SK-N-SH (cell line): ENCODE measurements at regions not wholly inside any gene's neighbourhood (a gene's known extent, or its start where the extent isn't known, plus 50 kb on each side); places are given as distances from the start of the nearest gene placed in this dataset.

Source experiments
- CTCF ChIA-PET: fragments of 300-600, 350-600 bp; formaldehyde crosslinking; extraction: SDS; loops from one replicate; lab custom pipeline; 2021; lab: Yijun Ruan, JAX
- POLR2A ChIA-PET: fragments of 350-600 bp; sonication (Branson Sonifier 250); formaldehyde crosslinking; extraction: SDS; loops from one replicate; lab custom pipeline; 2020; ENCODE audit warnings: antibody characterized with exemption, inconsistent platforms; lab: Yijun Ruan, JAX
- DNase-seq: peaks from one replicate; pipeline ENCODE4 v3.0.0; 2012
- H2AFZ ChIP-seq: fragments of 200-600 bp; sonication (generic); 2 replicates; pipeline ENCODE4 v1.8.1; 2016; ENCODE audit warnings: antibody characterized with exemption, mild to moderate bottlenecking, low read depth
- H3F3A ChIP-seq: fragments of 200-600 bp; sonication (generic); replicated peaks from 2 replicates; pipeline ENCODE3; 2016; ENCODE audit warnings: antibody characterized with exemption, mild to moderate bottlenecking; ENCODE audit not compliant: insufficient read depth
- H3K27ac ChIP-seq, 2 experiments: fragments of 200-500 bp in 1 of 2; fragments of 200-600 bp in 1 of 2; sonication (Bioruptor generic) in 1 of 2; sonication (generic), shearing (Covaris generic) in 1 of 2; 2 replicates each; pipeline versions ENCODE4 v1.5.1 to v1.6.1; 2014 to 2016; ENCODE audit warnings: low read depth in 2 of 2, inconsistent platforms in 1 of 2, low read length in 1 of 2, mild to moderate bottlenecking in 1 of 2, mixed read lengths in 1 of 2
- H3K27me3 ChIP-seq: fragments of 200-600 bp; sonication (generic), shearing (Covaris generic); 2 replicates; pipeline ENCODE4 v1.6.1; 2016; ENCODE audit warnings: mixed run types; ENCODE audit not compliant: insufficient read depth
- H3K36me3 ChIP-seq, 2 experiments: fragments of 200-500 bp in 1 of 2; fragments of 200-600 bp in 1 of 2; sonication (Bioruptor generic) in 1 of 2; sonication (generic) in 1 of 2; replicated peaks in 1 of 2; 2 replicates each; pipeline versions ENCODE3 to v1.5.1; 2014 to 2016; ENCODE audit warnings: low read length in 1 of 2, mild to moderate bottlenecking in 1 of 2; ENCODE audit not compliant: insufficient read depth in 2 of 2, control insufficient read depth in 1 of 2
- H3K4me1 ChIP-seq, 2 experiments: fragments of 200-500 bp in 1 of 2; fragments of 200-600 bp in 1 of 2; sonication (Bioruptor generic) in 1 of 2; sonication (generic), shearing (Covaris generic) in 1 of 2; 2 replicates each; pipeline versions ENCODE4 v1.5.1 to v1.6.1; 2014 to 2016; ENCODE audit warnings: low read depth in 1 of 2, low read length in 1 of 2, mixed run types in 1 of 2; ENCODE audit not compliant: insufficient read depth in 2 of 2, control insufficient read depth in 1 of 2
- H3K4me2 ChIP-seq: fragments of 200-600 bp; sonication (generic), shearing (Covaris generic); 2 replicates; pipeline ENCODE4 v1.6.1; 2017; ENCODE audit warnings: mixed run types
- H3K4me3 ChIP-seq, 2 experiments: fragments of 200-500 bp in 1 of 2; fragments of 200-600 bp in 1 of 2; sonication (Bioruptor generic) in 1 of 2; sonication (generic), shearing (Covaris generic) in 1 of 2; 2 replicates each; pipeline versions ENCODE4 v1.5.1 to v1.8.1; 2014 to 2016; ENCODE audit warnings: low read depth in 2 of 2, inconsistent platforms in 1 of 2, low read length in 1 of 2, mild to moderate bottlenecking in 1 of 2, mixed read lengths in 1 of 2, moderate library complexity in 1 of 2
- H3K79me2 ChIP-seq: fragments of 200-600 bp; sonication (generic); 2 replicates; pipeline ENCODE4 v1.8.1; 2017; ENCODE audit warnings: mild to moderate bottlenecking; ENCODE audit not compliant: insufficient read depth
- H3K9ac ChIP-seq: fragments of 200-600 bp; sonication (generic); 2 replicates; pipeline ENCODE4 v1.6.1; 2017; ENCODE audit warnings: mixed run types
- H3K9me2 ChIP-seq: fragments of 200-600 bp; sonication (generic); 2 replicates; pipeline ENCODE4 v1.6.1; 2017; ENCODE audit warnings: mixed run types
- H3K9me3 ChIP-seq: fragments of 200-600 bp; sonication (generic); 2 replicates; pipeline ENCODE4 v1.6.1; 2017; ENCODE audit warnings: mixed run types, mild to moderate bottlenecking, moderate library complexity
- H4K20me1 ChIP-seq: fragments of 200-600 bp; sonication (generic); 2 replicates; pipeline ENCODE4 v1.6.1; 2017; ENCODE audit warnings: mild to moderate bottlenecking, mixed run types; ENCODE audit not compliant: insufficient read depth
- CHD2 ChIP-seq: fragments of 150-350 bp; IDR thresholded peaks from 2 replicates; pipeline ENCODE4 v1.6.1; 2018; ENCODE audit warnings: low read length; ENCODE audit not compliant: partially characterized antibody
- FOXM1 ChIP-seq: IDR thresholded peaks from 2 replicates; pipeline ENCODE4 v1.4.0; 2012; ENCODE audit warnings: low read depth, mild to moderate bottlenecking
- NFIC ChIP-seq: IDR thresholded peaks from 2 replicates; pipeline ENCODE4 v1.4.0; 2012; ENCODE audit warnings: borderline replicate concordance
- RAD21 ChIP-seq: IDR thresholded peaks from 2 replicates; pipeline ENCODE4 v1.6.1; 2012; ENCODE audit warnings: mild to moderate bottlenecking, low read length
- RFX5 ChIP-seq: IDR thresholded peaks from 2 replicates; pipeline ENCODE4 v1.6.1; 2012; ENCODE audit warnings: mild to moderate bottlenecking, improper control_type of control experiment, low read length
- RXRA ChIP-seq: IDR thresholded peaks from 2 replicates; pipeline ENCODE4 v1.4.0; 2012; ENCODE audit warnings: low read depth, mild to moderate bottlenecking, borderline replicate concordance
- SIN3A ChIP-seq: IDR thresholded peaks from 2 replicates; pipeline ENCODE4 v1.6.1; 2012; ENCODE audit warnings: low read depth, mild to moderate bottlenecking, low read length, moderate library complexity, borderline replicate concordance
- TAF1 ChIP-seq: IDR thresholded peaks from 2 replicates; pipeline ENCODE4 v1.6.1; 2012; ENCODE audit warnings: low read depth, mild to moderate bottlenecking, low read length, moderate library complexity, borderline replicate concordance
- TCF12 ChIP-seq: IDR thresholded peaks from 2 replicates; pipeline ENCODE4 v1.4.0; 2012
- WGBS: methylation state at CpG from one replicate; pipeline ENCODE4 v1.1.6; 2017; ENCODE audit warnings: low lambda C conversion rate; 5-methylcytosine and 5-hydroxymethylcytosine counted together
- TF ChIP-seq, protein P1 (sequence below): fragments of 200-600 bp; sonication (generic); IDR thresholded peaks from 2 replicates; pipeline ENCODE4 v1.6.1; 2017; ENCODE audit warnings: antibody characterized with exemption, mild to moderate bottlenecking, moderate library complexity
- TF ChIP-seq, protein P2 (sequence below): IDR thresholded peaks from 2 replicates; pipeline ENCODE4 v1.4.0; 2012; ENCODE audit warnings: low read depth, borderline replicate concordance
- TF ChIP-seq, protein P3 (sequence below): fragments of 150-350 bp; IDR thresholded peaks from 2 replicates; pipeline ENCODE4 v1.6.1; 2016; ENCODE audit warnings: mild to moderate bottlenecking, low read depth, low read length
- TF ChIP-seq, protein P4 (sequence below): IDR thresholded peaks from 2 replicates; pipeline ENCODE4 v1.4.0; 2012; ENCODE audit warnings: low read depth, borderline replicate concordance

DNA sequence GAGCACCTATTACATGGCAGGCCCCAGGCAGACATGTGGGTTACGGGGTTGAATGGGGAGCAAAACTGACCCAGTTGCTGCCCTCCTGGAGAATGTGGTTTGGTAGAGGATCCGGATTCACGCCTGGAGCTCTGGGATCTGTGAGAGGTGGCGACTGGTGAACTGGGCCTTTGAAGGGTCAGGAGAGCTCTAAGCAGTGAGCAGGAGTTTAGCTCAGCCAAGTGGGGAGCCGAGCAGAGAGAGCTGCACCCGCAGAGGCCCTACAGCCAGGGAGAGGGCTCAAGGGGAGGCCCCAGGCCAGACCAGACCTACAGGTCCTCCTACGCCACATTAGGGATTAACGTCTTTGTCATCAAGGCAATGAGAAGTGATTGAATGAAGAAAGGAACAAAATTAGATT is 179.8 kb upstream of the TLE3 start:
- no peak for DNase-seq
- H3K9ac ChIP-seq, result no peak overlapping the region
- no peaks in the 10 kb centered on the region for H3K27me3 ChIP-seq
- H3K4me2 ChIP-seq, result no peak overlapping the region
- H3F3A ChIP-seq, result peaks cover 15% of the 10 kb centered on the region
- POLR2A ChIA-PET, result no interaction called here
- H3K79me2 ChIP-seq, result no peaks in the 10 kb centered on the region
- no peaks in the 10 kb centered on the region for H3K9me2 ChIP-seq
- H3K36me3 ChIP-seq, result no peaks in the 10 kb centered on the region
- CTCF ChIA-PET, result interaction anchor here (1.2 kb wide), 1 partner anchor 14 kb away, joined by 3 read pairs; no protein-coding TSS in a partner anchor
- H3K4me3 ChIP-seq, result no peak overlapping the region
- peaks cover 12 to 25% of the 10 kb centered on the region in 2 experiments; a peak in 2 of 4 replicates for H3K4me1 ChIP-seq
- TF ChIP-seq, protein P1, sequence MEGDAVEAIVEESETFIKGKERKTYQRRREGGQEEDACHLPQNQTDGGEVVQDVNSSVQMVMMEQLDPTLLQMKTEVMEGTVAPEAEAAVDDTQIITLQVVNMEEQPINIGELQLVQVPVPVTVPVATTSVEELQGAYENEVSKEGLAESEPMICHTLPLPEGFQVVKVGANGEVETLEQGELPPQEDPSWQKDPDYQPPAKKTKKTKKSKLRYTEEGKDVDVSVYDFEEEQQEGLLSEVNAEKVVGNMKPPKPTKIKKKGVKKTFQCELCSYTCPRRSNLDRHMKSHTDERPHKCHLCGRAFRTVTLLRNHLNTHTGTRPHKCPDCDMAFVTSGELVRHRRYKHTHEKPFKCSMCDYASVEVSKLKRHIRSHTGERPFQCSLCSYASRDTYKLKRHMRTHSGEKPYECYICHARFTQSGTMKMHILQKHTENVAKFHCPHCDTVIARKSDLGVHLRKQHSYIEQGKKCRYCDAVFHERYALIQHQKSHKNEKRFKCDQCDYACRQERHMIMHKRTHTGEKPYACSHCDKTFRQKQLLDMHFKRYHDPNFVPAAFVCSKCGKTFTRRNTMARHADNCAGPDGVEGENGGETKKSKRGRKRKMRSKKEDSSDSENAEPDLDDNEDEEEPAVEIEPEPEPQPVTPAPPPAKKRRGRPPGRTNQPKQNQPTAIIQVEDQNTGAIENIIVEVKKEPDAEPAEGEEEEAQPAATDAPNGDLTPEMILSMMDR, result no peak
- TF ChIP-seq TCF12, result no peak
- no peak for TF ChIP-seq SIN3A
- TF ChIP-seq, protein P2, sequence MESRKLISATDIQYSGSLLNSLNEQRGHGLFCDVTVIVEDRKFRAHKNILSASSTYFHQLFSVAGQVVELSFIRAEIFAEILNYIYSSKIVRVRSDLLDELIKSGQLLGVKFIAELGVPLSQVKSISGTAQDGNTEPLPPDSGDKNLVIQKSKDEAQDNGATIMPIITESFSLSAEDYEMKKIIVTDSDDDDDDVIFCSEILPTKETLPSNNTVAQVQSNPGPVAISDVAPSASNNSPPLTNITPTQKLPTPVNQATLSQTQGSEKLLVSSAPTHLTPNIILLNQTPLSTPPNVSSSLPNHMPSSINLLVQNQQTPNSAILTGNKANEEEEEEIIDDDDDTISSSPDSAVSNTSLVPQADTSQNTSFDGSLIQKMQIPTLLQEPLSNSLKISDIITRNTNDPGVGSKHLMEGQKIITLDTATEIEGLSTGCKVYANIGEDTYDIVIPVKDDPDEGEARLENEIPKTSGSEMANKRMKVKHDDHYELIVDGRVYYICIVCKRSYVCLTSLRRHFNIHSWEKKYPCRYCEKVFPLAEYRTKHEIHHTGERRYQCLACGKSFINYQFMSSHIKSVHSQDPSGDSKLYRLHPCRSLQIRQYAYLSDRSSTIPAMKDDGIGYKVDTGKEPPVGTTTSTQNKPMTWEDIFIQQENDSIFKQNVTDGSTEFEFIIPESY, result no peak
- no peak for TF ChIP-seq RAD21
- no peak for TF ChIP-seq TAF1
- TF ChIP-seq NFIC, result no peak
- TF ChIP-seq FOXM1, result no peak
- TF ChIP-seq RXRA, result no peak
- TF ChIP-seq CHD2, result no peak
- TF ChIP-seq, protein P3, sequence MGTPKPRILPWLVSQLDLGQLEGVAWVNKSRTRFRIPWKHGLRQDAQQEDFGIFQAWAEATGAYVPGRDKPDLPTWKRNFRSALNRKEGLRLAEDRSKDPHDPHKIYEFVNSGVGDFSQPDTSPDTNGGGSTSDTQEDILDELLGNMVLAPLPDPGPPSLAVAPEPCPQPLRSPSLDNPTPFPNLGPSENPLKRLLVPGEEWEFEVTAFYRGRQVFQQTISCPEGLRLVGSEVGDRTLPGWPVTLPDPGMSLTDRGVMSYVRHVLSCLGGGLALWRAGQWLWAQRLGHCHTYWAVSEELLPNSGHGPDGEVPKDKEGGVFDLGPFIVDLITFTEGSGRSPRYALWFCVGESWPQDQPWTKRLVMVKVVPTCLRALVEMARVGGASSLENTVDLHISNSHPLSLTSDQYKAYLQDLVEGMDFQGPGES, result no peak
- TF ChIP-seq, protein P4, sequence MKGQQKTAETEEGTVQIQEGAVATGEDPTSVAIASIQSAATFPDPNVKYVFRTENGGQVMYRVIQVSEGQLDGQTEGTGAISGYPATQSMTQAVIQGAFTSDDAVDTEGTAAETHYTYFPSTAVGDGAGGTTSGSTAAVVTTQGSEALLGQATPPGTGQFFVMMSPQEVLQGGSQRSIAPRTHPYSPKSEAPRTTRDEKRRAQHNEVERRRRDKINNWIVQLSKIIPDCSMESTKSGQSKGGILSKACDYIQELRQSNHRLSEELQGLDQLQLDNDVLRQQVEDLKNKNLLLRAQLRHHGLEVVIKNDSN, result no peak
- TF ChIP-seq RFX5, result no peak
- H3K9me3 ChIP-seq, result no peaks in the 10 kb centered on the region
- 94% methylated on average over 8 of the region's 8 CpGs for WGBS
- no peak overlapping the region for H3K27ac ChIP-seq
- no peak overlapping the region for H2AFZ ChIP-seq
- no peaks in the 10 kb centered on the region for H4K20me1 ChIP-seq
